SK-N-MC (cell line): ENCODE measurements at regions not wholly inside any gene's neighbourhood (a gene's known extent, or its start where the extent isn't known, plus 50 kb on each side); places are given as distances from the start of the nearest gene placed in this dataset.

Experiments
- DNase-seq: peaks from one replicate; pipeline ENCODE4 v3.0.0-alpha.2; 2011; ENCODE audit warnings: low read depth, low spot score
- H3K27ac ChIP-seq: fragments of 200-600 bp; sonication (generic); 2 replicates; pipeline ENCODE4 v1.5.1; 2016; ENCODE audit warnings: mixed run types
- H3K36me3 ChIP-seq: fragments of 200-600 bp; sonication (generic); 2 replicates; pipeline ENCODE4 v1.6.1; 2017; ENCODE audit warnings: antibody characterized with exemption, low read length, mixed read lengths; ENCODE audit not compliant: insufficient read depth
- H3K4me3 ChIP-seq: fragments of 200-600 bp; sonication (generic); 2 replicates; pipeline ENCODE4 v1.5.1; 2016
- H3K9ac ChIP-seq: fragments of 200-600 bp; sonication (generic); 2 replicates; pipeline ENCODE4 v1.8.0; 2017; ENCODE audit warnings: mixed run types, mixed read lengths; ENCODE audit not compliant: insufficient read length
- H3K9me3 ChIP-seq: fragments of 200-600 bp; sonication (generic); 2 replicates; pipeline ENCODE4 v1.6.1; 2017; ENCODE audit warnings: low read depth, mild to moderate bottlenecking, antibody characterized with exemption, low read length, moderate library complexity, mixed read lengths
- EZH2 ChIP-seq: fragments of 200-600 bp; sonication (generic); IDR thresholded peaks from one replicate; pipeline ENCODE4 v1.6.1; 2017; ENCODE audit warnings: antibody characterized with exemption
- FOXP2 ChIP-seq: optimal IDR thresholded peaks from 2 replicates; pipeline ENCODE3; 2011; ENCODE audit warnings: mild to moderate bottlenecking, moderate library complexity; ENCODE audit not compliant: insufficient read depth; ENCODE audit errors: extremely low read length, control extremely low read depth
- POLR2AphosphoS5 ChIP-seq: IDR thresholded peaks from 2 replicates; pipeline ENCODE4 v1.6.1; 2012; ENCODE audit warnings: mild to moderate bottlenecking, low read depth, low read length, borderline replicate concordance

DNA sequence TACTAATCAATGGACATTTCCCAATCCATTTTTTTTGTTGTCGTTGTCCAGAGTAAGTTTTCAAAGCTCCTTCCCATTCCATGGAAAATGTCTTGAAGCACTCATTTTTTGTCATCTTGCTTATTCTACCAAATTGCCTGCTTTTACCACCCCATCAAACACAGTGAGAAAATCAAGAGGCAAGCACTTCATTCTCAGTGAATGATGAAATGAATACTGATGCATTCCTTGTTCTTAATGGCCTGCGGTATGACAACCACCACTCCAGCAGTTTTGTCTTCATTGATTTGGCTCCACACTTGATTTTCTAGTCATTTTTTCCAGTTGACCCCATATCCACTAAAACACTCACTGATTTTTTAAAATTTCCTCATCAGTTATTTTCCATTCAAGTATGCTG lies 193.5 kb upstream of the ANKH start:
- Histone ChIP-seq H3K9ac (no peak overlapping the region), H3K27ac (no peak overlapping the region), H3K36me3 (no peaks in the 10 kb centered on the region), H3K9me3 (no peaks in the 10 kb centered on the region), H3K4me3 (no peak overlapping the region)
- no peak for DNase-seq
- TF ChIP-seq POLR2AphosphoS5 (no peak), FOXP2 (no peak), EZH2 (no peak)

DNA sequence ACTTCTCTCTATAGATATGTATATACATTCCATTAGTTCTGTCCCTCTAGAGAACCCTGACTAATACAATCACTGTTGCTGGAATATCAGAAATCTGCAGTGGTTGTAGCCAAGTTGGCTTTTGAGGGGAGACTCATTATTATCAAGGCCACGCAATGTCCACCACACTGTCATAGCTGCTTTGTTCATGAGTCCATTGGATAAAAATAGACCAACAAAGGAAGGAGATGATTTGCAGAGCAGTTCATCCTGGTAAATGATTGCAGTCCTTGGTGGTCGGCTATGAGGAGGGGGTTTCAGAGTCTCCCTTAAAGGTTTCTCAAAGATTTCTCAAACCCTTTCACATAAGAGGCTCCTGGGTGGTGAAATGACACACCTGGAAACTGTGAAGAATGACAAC lies 192.8 kb upstream of the ANKH start:
- DNase-seq = no peak

DNA sequence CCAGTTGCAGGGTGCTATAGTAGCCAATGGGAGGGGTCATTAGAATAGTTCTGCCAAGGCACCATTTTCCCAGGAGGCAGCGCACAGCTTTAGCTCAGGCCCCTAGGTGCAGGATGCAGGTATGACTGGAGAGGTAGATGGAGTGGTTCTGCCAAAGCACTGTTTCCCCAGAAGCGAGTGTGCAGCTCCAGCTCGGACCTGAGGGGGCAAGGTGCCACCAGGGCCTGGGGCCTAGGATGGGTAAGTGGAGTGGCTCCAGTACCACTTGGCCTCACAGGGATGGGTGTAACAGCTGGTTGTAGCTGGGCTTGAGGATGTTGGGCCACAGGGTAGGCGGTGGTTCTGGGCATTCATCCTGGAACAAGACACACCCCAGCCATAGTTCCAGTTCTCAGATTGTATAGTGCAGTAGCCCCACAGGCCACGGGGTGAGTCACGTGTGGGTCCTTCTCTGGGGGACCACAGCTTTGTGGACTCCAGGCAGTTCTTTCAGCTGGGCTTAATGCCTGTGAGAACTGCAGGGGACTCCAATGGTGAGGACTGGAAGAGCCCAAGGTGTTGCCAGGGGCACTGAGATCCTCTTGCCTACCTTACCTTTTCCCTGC lies 185.5 kb upstream of the ANKH start:
- H3K36me3 ChIP-seq = no peaks in the 10 kb centered on the region
- DNase-seq = no peak

More for the DNA sequence above, 192.8 kb upstream of the ANKH start:
- Histone ChIP-seq H3K9me3 (no peaks in the 10 kb centered on the region), H3K36me3 (no peaks in the 10 kb centered on the region), H3K27ac (no peak overlapping the region), H3K4me3 (no peak overlapping the region), H3K9ac (no peak overlapping the region)
- no peak for TF ChIP-seq POLR2AphosphoS5
- no peak for TF ChIP-seq FOXP2
- no peak for TF ChIP-seq EZH2

DNA sequence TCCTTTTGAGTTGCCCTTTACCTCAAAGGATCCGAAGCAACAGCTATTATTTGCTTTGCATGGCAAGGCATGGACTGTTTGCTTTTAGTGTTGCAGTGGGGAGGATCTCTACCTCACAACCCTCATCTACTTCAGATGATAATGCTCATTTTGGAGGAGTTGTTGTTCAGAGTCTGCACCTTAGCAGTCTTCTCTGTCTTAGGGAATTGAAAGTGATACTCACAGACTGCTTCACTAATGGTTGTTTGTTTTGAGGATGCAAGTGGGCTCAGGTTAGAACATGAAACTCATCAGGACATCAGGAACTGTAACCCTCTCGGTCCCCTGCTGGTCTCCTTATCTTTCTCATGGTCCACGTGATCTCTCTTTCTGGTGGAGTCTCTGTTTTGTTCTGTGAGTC lies 172.9 kb upstream of the ANKH start:
- Histone ChIP-seq H3K9me3 (no peaks in the 10 kb centered on the region), H3K9ac (no peak overlapping the region), H3K36me3 (no peaks in the 10 kb centered on the region), H3K4me3 (no peak overlapping the region), H3K27ac (no peak overlapping the region)
- no peak for TF ChIP-seq POLR2AphosphoS5
- no peak for TF ChIP-seq FOXP2
- no peak for TF ChIP-seq EZH2
- DNase-seq = no peak

More for the DNA sequence above, 185.5 kb upstream of the ANKH start:
- TF ChIP-seq EZH2 (no peak), FOXP2 (no peak), POLR2AphosphoS5 (no peak)
- Histone ChIP-seq H3K4me3 (no peak overlapping the region), H3K9ac (no peak overlapping the region), H3K27ac (no peak overlapping the region), H3K9me3 (no peaks in the 10 kb centered on the region)

DNA sequence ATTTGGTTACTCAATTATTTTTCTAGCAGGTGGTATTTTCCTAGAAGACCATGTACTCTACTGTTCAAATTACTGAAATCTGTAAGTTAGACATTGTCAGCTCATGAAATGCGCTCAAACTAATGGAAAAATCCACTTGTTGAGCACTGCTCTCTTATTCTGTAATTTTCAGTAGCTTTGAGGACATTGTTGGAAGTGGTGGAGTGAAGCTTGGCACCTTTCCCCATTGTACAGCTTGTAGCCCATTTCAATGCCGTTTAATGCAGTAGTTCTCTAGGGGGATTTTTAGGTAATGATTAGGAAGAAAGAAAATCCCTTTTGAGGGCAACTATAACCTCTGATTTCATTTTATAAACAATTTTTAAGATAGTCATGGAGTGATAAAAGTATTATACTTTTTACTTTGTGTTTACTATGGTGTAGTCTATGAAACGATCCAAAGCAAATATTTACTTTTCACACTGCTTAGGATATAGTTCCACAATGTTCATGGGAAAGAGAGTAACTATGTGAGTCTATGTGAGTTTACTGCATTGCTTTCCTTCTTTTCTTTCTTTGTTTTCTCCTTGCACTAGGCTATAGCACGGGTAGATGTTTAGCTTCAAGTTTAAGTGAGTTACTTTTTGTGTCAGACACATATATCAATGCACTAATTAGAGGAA lies 165.8 kb upstream of the ANKH start:
- Histone ChIP-seq H3K4me3 (no peak overlapping the region), H3K9me3 (no peaks in the 10 kb centered on the region), H3K36me3 (no peaks in the 10 kb centered on the region), H3K9ac (no peak overlapping the region), H3K27ac (no peak overlapping the region)
- DNase-seq = no peak
- no peak for TF ChIP-seq EZH2

DNA sequence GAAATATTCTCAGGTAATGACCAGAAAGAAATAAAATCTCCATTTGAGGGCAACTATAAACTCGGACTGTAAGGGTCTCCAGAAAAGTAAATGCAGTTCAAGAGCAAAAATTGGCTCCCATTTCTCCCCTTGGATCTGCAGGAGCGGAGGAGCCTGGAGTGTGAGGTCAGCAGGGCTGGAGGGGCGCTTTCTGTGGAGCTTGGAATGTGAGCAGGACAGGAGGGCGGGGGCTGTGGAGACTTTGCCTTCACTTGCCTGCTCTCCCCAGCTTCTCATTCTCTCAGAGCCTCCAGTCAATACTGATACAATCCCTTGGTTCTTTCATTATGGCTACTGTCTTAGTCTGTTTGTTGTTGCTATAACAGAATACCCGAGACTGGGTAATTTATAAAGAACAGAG lies 162.8 kb upstream of the ANKH start:
- Histone ChIP-seq H3K4me3 (no peak overlapping the region), H3K9me3 (no peaks in the 10 kb centered on the region), H3K27ac (no peak overlapping the region), H3K9ac (no peak overlapping the region), H3K36me3 (no peaks in the 10 kb centered on the region)
- DNase-seq = no peak
- TF ChIP-seq EZH2 (no peak), POLR2AphosphoS5 (no peak), FOXP2 (no peak)

DNA sequence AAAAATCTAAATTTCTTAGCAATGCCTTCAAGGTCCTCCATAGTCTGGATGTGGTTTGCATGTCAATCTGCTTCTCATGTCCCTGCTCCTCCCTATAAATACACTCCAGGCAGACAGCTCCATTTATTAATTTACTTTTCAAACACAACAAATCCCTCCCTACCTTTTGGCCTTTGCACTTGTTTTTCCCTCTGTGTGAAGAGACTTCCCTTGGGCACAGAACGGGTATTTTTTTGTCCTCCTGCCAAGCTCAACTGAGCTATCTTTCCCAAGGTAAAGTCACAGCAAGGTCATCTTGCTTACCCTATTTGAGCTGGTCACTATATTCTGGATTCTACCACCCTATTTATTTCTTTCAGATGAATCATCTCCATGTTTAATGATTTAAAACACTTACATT lies 159.6 kb upstream of the ANKH start:
- no peak for DNase-seq
- Histone ChIP-seq H3K27ac (no peak overlapping the region), H3K36me3 (no peaks in the 10 kb centered on the region), H3K9me3 (no peaks in the 10 kb centered on the region), H3K9ac (no peak overlapping the region), H3K4me3 (no peak overlapping the region)
- TF ChIP-seq EZH2 (no peak), FOXP2 (no peak), POLR2AphosphoS5 (no peak)

DNA sequence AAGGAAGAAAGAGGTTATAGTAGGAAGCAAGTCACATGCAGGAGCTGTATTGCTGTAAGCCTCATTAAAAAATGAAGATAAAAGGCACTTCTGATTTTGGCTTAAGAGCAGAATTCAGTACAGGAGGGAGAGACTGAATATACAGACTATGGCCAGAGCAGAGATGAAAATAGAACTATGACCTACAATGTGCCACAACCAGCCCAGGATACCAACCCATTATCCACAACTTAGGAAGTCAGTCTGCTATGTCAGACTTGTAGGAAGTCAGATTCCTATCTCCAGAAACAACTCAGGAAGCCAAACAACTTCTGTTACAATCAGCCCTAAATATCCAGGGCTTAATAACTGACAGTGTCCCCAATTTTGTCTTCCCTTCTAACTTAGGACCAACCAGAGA lies 156.2 kb upstream of the ANKH start:
- TF ChIP-seq FOXP2 (no peak), EZH2 (no peak), POLR2AphosphoS5 (no peak)
- no peaks in the 10 kb centered on the region for H3K9me3 ChIP-seq
- no peak overlapping the region for H3K9ac ChIP-seq
- no peak overlapping the region for H3K4me3 ChIP-seq
- DNase-seq = no peak
- H3K36me3 ChIP-seq = no peaks in the 10 kb centered on the region
- H3K27ac ChIP-seq = no peak overlapping the region

DNA sequence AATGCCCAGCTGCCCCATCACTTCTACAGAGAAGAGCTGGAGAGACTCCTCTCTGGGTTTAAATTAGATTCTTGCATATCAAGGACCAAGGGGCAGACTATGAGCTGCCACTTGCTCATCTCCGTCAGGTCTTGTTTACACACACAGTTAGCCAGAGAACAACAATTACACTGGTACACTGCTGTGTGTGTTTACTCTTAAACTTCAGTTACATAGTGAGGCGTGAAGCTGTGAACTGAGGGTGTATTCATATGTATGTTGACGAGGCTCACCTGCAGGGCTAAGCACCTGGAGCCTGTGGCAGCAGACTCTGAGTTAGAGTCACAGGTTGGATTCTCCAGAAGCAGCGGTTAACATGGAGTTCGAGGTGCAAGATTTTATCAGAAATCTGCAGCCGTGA lies 155.4 kb upstream of the ANKH start:
- no peak for TF ChIP-seq FOXP2
- TF ChIP-seq EZH2 = no peak
- Histone ChIP-seq H3K9me3 (no peaks in the 10 kb centered on the region), H3K27ac (no peak overlapping the region), H3K9ac (no peak overlapping the region), H3K36me3 (no peaks in the 10 kb centered on the region), H3K4me3 (no peak overlapping the region)
- DNase-seq = no peak
